ENCODE measurements at regions not wholly inside any gene's neighbourhood (a gene's known extent, or its start where the extent isn't known, plus 50 kb on each side); places are given as distances from the start of the nearest gene placed in this dataset.
A peak's percentile ranks its signal among the peaks of the same experiment; 100 is the strongest.

DNA sequence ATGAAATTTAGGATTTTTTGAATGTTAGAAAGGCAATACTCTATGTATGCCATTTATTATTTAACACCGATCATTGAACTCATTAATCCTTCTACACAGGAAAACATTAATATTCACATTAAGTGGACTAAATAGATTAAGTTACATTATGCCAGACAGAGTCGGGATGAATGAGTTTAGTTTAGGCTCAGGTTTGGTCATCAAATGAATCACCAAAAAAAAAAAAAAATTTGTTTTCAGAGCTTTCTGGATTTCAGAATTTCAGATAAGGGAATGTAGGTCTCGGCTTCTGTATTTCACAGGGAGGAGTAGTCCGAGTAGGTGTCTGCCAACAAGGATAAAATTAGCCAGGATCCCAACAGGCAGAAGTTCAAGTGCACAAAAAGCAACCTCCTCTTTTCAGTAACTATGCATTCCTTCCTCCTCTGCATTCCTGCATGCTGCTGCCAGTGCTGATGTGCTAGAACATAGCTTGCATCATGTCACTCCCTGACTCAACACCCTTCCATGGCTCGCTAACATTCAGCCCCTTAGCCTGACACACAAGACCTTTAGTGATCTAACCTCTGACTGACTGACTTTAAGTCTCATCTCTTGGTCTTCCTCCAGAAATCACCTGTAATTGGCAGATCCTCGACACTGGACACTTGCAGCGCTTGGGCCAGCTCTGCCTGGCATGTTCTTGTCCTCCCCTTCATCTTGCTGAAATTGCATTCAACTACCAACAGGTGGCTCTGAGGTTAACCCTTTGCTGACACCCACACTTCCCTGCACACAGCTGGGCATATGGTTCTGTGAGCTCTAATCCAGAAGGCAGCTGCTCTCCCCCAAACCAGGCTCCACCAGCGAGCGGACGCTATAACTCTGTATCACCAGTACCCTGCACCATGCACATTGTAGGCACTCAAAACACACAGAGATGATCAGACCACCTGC is 145.4 kb upstream of the PROK2 start:
- TF ChIP-seq CTCF (IDR thresholded peaks at IDR 0.05) (0 out of 3 replicates have a peak, but pooled peaks have one; percentile 16), POLR2AphosphoS2 (conservative IDR thresholded peaks at IDR 0.05; ENCODE audit: low read length) (no peak), POLR2A (IDR thresholded peaks at IDR 0.05; ENCODE audit: low read length) (no peak), EP300 (IDR thresholded peaks at IDR 0.05) (no peak)
- TF ChIP-seq, protein P1, sequence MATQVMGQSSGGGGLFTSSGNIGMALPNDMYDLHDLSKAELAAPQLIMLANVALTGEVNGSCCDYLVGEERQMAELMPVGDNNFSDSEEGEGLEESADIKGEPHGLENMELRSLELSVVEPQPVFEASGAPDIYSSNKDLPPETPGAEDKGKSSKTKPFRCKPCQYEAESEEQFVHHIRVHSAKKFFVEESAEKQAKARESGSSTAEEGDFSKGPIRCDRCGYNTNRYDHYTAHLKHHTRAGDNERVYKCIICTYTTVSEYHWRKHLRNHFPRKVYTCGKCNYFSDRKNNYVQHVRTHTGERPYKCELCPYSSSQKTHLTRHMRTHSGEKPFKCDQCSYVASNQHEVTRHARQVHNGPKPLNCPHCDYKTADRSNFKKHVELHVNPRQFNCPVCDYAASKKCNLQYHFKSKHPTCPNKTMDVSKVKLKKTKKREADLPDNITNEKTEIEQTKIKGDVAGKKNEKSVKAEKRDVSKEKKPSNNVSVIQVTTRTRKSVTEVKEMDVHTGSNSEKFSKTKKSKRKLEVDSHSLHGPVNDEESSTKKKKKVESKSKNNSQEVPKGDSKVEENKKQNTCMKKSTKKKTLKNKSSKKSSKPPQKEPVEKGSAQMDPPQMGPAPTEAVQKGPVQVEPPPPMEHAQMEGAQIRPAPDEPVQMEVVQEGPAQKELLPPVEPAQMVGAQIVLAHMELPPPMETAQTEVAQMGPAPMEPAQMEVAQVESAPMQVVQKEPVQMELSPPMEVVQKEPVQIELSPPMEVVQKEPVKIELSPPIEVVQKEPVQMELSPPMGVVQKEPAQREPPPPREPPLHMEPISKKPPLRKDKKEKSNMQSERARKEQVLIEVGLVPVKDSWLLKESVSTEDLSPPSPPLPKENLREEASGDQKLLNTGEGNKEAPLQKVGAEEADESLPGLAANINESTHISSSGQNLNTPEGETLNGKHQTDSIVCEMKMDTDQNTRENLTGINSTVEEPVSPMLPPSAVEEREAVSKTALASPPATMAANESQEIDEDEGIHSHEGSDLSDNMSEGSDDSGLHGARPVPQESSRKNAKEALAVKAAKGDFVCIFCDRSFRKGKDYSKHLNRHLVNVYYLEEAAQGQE (IDR thresholded peaks at IDR 0.05) = no peak
